ENCODE measurements at regions not wholly inside any gene's neighbourhood (a gene's known extent, or its start where the extent isn't known, plus 50 kb on each side); places are given as distances from the start of the nearest gene placed in this dataset.

DNA sequence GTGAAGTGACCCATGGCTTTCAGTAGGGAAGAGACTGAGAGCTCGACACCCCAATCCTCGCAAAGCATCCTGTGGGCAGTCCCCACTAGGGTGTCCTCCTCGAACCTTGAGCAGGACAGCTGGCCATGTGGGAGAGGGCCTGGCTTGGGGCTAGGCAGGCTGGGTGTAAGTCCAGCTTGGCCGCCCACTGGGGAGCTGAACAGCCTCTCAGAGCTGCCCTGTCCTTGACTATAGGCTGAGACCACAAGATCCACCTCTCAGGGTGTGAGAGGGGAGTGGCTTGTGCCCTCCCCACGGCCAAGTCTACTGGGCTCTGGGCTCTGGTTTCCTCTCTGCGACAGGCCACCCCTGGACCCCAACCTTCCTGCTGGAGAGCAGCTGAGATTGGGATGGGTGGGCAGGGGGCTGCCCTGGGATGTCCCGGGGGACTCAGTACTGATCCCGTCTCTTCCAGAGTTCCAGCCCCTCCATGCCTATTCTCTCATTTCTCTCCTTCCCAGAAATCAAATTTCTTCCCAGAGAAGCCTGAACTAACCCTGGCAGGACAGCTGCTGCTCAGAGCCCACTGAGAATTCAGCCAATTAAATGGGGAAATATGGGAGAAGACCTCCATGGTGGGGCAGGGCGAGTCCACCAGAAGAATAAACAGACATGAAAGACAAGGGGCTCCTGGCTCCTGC, 282.9 kb downstream of the PTPRU start:
- no peaks in the 10 kb centered on the region for H4K20me1 ChIP-seq (ENCODE audit: insufficient read depth)
- H2AFZ ChIP-seq (ENCODE audit: low read depth, low read length) = no peak overlapping the region
- H3F3A ChIP-seq (ENCODE audit: insufficient read depth, low read length, poor library complexity, severe bottlenecking) = no peaks in the 10 kb centered on the region

More for the DNA sequence above, 282.9 kb downstream of the PTPRU start:
- Histone ChIP-seq H3K9me2 (ENCODE audit: insufficient read depth, low read length) (no peaks in the 10 kb centered on the region), H3K9ac (ENCODE audit: low read length) (no peak overlapping the region), H3K36me3 (ENCODE audit: insufficient read depth, low read length) (no peaks in the 10 kb centered on the region), H3K4me3 (ENCODE audit: low read length) (no peak overlapping the region), H3K4me2 (ENCODE audit: low read length) (no peak overlapping the region), H3K9me3 (ENCODE audit: low read length) (no peaks in the 10 kb centered on the region), H3K27ac (ENCODE audit: low read length) (no peak overlapping the region), H3K79me2 (replicated peaks; ENCODE audit: insufficient read depth, low read length) (no peaks in the 10 kb centered on the region), H3K27me3 (ENCODE audit: insufficient read depth, low read depth, low read length) (no peaks in the 10 kb centered on the region)
- no peak for TF ChIP-seq REST (IDR thresholded peaks at IDR 0.05; ENCODE audit: borderline replicate concordance)
- no peak for TF ChIP-seq TAF1 (IDR thresholded peaks at IDR 0.05; ENCODE audit: low read depth)
- TF ChIP-seq MXI1 (conservative IDR thresholded peaks at IDR 0.05; ENCODE audit: poor library complexity, severe bottlenecking) = no peak
- no peak for TF ChIP-seq POLR2AphosphoS5 (IDR thresholded peaks at IDR 0.05)
- TF ChIP-seq RAD21 (conservative IDR thresholded peaks at IDR 0.05) = no peak
- TF ChIP-seq SMC3 (conservative IDR thresholded peaks at IDR 0.05; ENCODE audit: poor library complexity) = no peak
- no peak for TF ChIP-seq EP300 (conservative IDR thresholded peaks at IDR 0.05; ENCODE audit: poor library complexity, severe bottlenecking)
- TF ChIP-seq EZH2 (IDR thresholded peaks at IDR 0.05; ENCODE audit: borderline replicate concordance, insufficient read depth, low read length, poor library complexity, severe bottlenecking) = no peak
- TF ChIP-seq CTCF (IDR thresholded peaks at IDR 0.05; ENCODE audit: poor library complexity, severe bottlenecking) = no peak

Data from neural cell (in vitro differentiated cells).